Uterus (tissue), 2 donors: ENCODE measurements at regions not wholly inside any gene's neighbourhood (a gene's known extent, or its start where the extent isn't known, plus 50 kb on each side); places are given as distances from the start of the nearest gene placed in this dataset.

Experiments
- CTCF ChIP-seq, 4 experiments: fragments of 200-600 bp in 2 of 4; fragments of 450-650 bp in 2 of 4; sonication (generic) in 2 of 4; IDR thresholded peaks; one replicate each; pipeline ENCODE4 v1.5.1; 2016 to 2019; ENCODE audit warnings: antibody characterized with exemption in 4 of 4, mild to moderate bottlenecking in 2 of 4, moderate library complexity in 1 of 4
- POLR2A ChIP-seq, 2 donors: fragments of 450-650 bp; IDR thresholded peaks; one replicate each; pipeline ENCODE4 v1.6.1; 2016; ENCODE audit warnings: antibody characterized with exemption in 2 of 2, mild to moderate bottlenecking in 1 of 2, moderate library complexity in 1 of 2

GRCh38 chr1:81569761-81570160 lies 231.0 kb upstream of the ADGRL2 start:
- TF ChIP-seq CTCF (IDR thresholded peaks at IDR 0.05) (no peak), POLR2A (IDR thresholded peaks at IDR 0.05) (no peak)
